H1 (cell line): ENCODE measurements at regions not wholly inside any gene's neighbourhood (a gene's known extent, or its start where the extent isn't known, plus 50 kb on each side); places are given as distances from the start of the nearest gene placed in this dataset.

Experiments used
- TF ChIP-seq, protein P1 (sequence below): IDR thresholded peaks from 2 replicates; pipeline ENCODE4 v1.6.1; 2012; ENCODE audit warnings: inconsistent platforms

DNA sequence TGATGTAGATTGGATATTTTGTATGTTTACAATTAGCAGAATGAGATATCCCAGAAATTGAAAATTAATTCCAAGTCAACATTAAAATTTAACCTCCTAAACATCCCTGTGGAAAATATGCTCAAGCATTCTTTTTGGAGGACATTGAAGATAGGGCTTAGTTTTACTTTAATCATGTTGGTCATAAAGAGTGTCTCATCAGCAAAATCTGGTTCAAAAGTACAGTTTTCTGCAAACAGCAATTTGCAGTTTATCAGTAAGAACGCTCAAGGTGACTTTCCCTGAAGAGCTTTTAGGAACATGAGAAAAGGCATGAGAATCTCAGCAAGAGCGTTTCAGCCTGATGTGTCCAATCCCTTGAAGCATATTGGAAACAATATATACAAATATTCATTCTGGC is 889.8 kb downstream of the CENPC start (continued):
- TF ChIP-seq, protein P1, sequence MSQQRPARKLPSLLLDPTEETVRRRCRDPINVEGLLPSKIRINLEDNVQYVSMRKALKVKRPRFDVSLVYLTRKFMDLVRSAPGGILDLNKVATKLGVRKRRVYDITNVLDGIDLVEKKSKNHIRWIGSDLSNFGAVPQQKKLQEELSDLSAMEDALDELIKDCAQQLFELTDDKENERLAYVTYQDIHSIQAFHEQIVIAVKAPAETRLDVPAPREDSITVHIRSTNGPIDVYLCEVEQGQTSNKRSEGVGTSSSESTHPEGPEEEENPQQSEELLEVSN = no peak
